GM23338 (cell line): ENCODE measurements at regions not wholly inside any gene's neighbourhood (a gene's known extent, or its start where the extent isn't known, plus 50 kb on each side); places are given as distances from the start of the nearest gene placed in this dataset.

Experiments used
- ATAC-seq: fragments of 200-7000 bp; cut with Tn5 transposase; 3 replicates; pipeline ENCODE4 v1.9.1; 2020
- DNase-seq: peaks from one replicate; pipeline ENCODE4 v3.0.0-alpha.2; 2015; ENCODE audit warnings: low spot score
- H2AFZ ChIP-seq: fragments of 200-600 bp; sonication (generic); 2 replicates; pipeline ENCODE4 v1.8.0; 2016; ENCODE audit warnings: antibody characterized with exemption, mild to moderate bottlenecking, moderate library complexity
- H3F3A ChIP-seq: fragments of 200-600 bp; sonication (generic); replicated peaks from 2 replicates; pipeline ENCODE4 v1.8.0; 2017; ENCODE audit warnings: antibody characterized with exemption, mixed run types, low read depth
- H3K27ac ChIP-seq: fragments of 200-600 bp; sonication (generic); 2 replicates; pipeline ENCODE4 v1.6.1; 2016; ENCODE audit warnings: low read depth
- H3K27me3 ChIP-seq: fragments of 200-600 bp; sonication (generic); 2 replicates; pipeline ENCODE4 v1.8.0; 2016; ENCODE audit warnings: mild to moderate bottlenecking, mixed run types, moderate library complexity; ENCODE audit not compliant: insufficient read depth
- H3K36me3 ChIP-seq: fragments of 200-600 bp; sonication (generic); 2 replicates; pipeline ENCODE4 v1.8.0; 2016; ENCODE audit warnings: mild to moderate bottlenecking; ENCODE audit not compliant: insufficient read depth
- H3K4me1 ChIP-seq: fragments of 200-600 bp; sonication (generic); 2 replicates; pipeline ENCODE4 v1.8.0; 2016; ENCODE audit warnings: mild to moderate bottlenecking, moderate library complexity; ENCODE audit not compliant: insufficient read depth
- H3K4me2 ChIP-seq: fragments of 200-600 bp; sonication (generic); 2 replicates; pipeline ENCODE4 v1.7.1; 2017; ENCODE audit warnings: mixed run types
- H3K4me3 ChIP-seq: fragments of 200-600 bp; sonication (generic); 2 replicates; pipeline ENCODE4 v1.6.1; 2016; ENCODE audit warnings: mixed run types
- H3K79me2 ChIP-seq: fragments of 200-600 bp; sonication (generic); replicated peaks from 2 replicates; pipeline ENCODE4 v1.8.0; 2017; ENCODE audit warnings: mild to moderate bottlenecking; ENCODE audit not compliant: insufficient read depth
- H3K9me2 ChIP-seq: fragments of 200-600 bp; sonication (generic); 2 replicates; pipeline ENCODE4 v1.8.0; 2017; ENCODE audit not compliant: insufficient read depth
- H4K20me1 ChIP-seq: fragments of 200-600 bp; sonication (generic); replicated peaks from 2 replicates; pipeline ENCODE4 v1.8.0; 2017; ENCODE audit warnings: mild to moderate bottlenecking; ENCODE audit not compliant: insufficient read depth
- H3K27ac Mint-ChIP-seq: 2 replicates; pipeline ENCODE4 v1.8.0; 2020; ENCODE audit warnings: inconsistent platforms, mild to moderate bottlenecking, moderate library complexity, mixed read lengths
- H3K27me3 Mint-ChIP-seq: 3 replicates; pipeline ENCODE4 v1.8.0; 2022; ENCODE audit warnings: low read depth, mild to moderate bottlenecking, moderate library complexity, mixed read lengths, inconsistent platforms; ENCODE audit not compliant: insufficient read depth, poor library complexity
- H3K36me3 Mint-ChIP-seq: 3 replicates; pipeline ENCODE4 v1.8.0; 2021; ENCODE audit warnings: low read depth, mild to moderate bottlenecking, inconsistent platforms, moderate library complexity, mixed read lengths
- H3K4me1 Mint-ChIP-seq: 3 replicates; pipeline ENCODE4 v1.8.0; 2020; ENCODE audit warnings: mild to moderate bottlenecking, inconsistent platforms, mixed read lengths
- H3K4me3 Mint-ChIP-seq: 3 replicates; pipeline ENCODE4 v1.8.0; 2021; ENCODE audit warnings: moderate library complexity, mild to moderate bottlenecking, inconsistent platforms, mixed read lengths
- H3K9me3 Mint-ChIP-seq: 3 replicates; pipeline ENCODE4 v1.8.0; 2020; ENCODE audit warnings: moderate library complexity, mild to moderate bottlenecking, inconsistent platforms, mixed read lengths
- CREB1 ChIP-seq: fragments of 250-450 bp; sonication (Bioruptor Pico); IDR thresholded peaks from 2 replicates; pipeline ENCODE4 v1.5.0; 2020; ENCODE audit warnings: low read depth, mild to moderate bottlenecking, moderate library complexity
- CTCF ChIP-seq, 2 experiments: fragments of 200-600 bp in 1 of 2; sonication (generic) in 1 of 2; conservative IDR thresholded peaks; 2 replicates each; pipeline versions ENCODE4 v1.5.1 to v1.6.1; 2016 to 2017; ENCODE audit warnings: antibody characterized with exemption in 2 of 2, low read depth in 2 of 2, mild to moderate bottlenecking in 2 of 2, moderate library complexity in 1 of 2
- ETS1 ChIP-seq: IDR thresholded peaks from 2 replicates; pipeline ENCODE4 v1.6.1; 2016; ENCODE audit warnings: antibody characterized with exemption
- EZH2 ChIP-seq: fragments of 200-600 bp; sonication (generic); IDR thresholded peaks from one replicate; pipeline ENCODE4 v1.8.0; 2017; ENCODE audit warnings: antibody characterized with exemption, mild to moderate bottlenecking, low read depth; ENCODE audit not compliant: unreplicated experiment
- EZH2phosphoT487 ChIP-seq: fragments of 200-600 bp; sonication (generic); IDR thresholded peaks from one replicate; pipeline ENCODE4 v1.8.1; 2018; ENCODE audit warnings: antibody characterized with exemption; ENCODE audit not compliant: unreplicated experiment
- JUNB ChIP-seq: IDR thresholded peaks from one replicate; pipeline ENCODE4 v1.6.1; 2016; ENCODE audit warnings: antibody characterized with exemption; ENCODE audit not compliant: unreplicated experiment
- NANOG ChIP-seq: IDR thresholded peaks from 2 replicates; pipeline ENCODE4 v1.6.1; 2016; ENCODE audit warnings: antibody characterized with exemption, borderline replicate concordance
- POLR2AphosphoS5 ChIP-seq: IDR thresholded peaks from 2 replicates; pipeline ENCODE4 v1.6.1; 2016; ENCODE audit warnings: antibody characterized with exemption, low read depth
- REST ChIP-seq: IDR thresholded peaks from one replicate; pipeline ENCODE4 v1.6.1; 2018; ENCODE audit warnings: antibody characterized with exemption; ENCODE audit not compliant: unreplicated experiment
- STAT1 ChIP-seq: IDR thresholded peaks from one replicate; pipeline ENCODE4 v1.6.1; 2016; ENCODE audit warnings: antibody characterized with exemption; ENCODE audit not compliant: unreplicated experiment
- ZNF114 ChIP-seq: fragments of 250-450 bp; sonication (Bioruptor Pico); IDR thresholded peaks from 2 replicates; pipeline ENCODE4 v1.5.0; 2020; ENCODE audit warnings: mild to moderate bottlenecking, moderate library complexity
- ZNF331 ChIP-seq: fragments of 250-450 bp; sonication (Bioruptor Pico); IDR thresholded peaks from 2 replicates; pipeline ENCODE4 v1.5.0; 2020; ENCODE audit warnings: low read depth, mild to moderate bottlenecking, moderate library complexity
- ZNF462 ChIP-seq: fragments of 250-450 bp; sonication (Bioruptor Pico); IDR thresholded peaks from 2 replicates; pipeline ENCODE4 v1.5.0; 2020; ENCODE audit warnings: mild to moderate bottlenecking, moderate library complexity

- Histone ChIP-seq H3K27ac (no peak overlapping the region), H3K4me2 (no peak overlapping the region), H3K27me3 (no peaks in the 10 kb centered on the region), H3K4me1 (no peaks in the 10 kb centered on the region), H3K79me2 (no peaks in the 10 kb centered on the region), H4K20me1 (no peaks in the 10 kb centered on the region), H3F3A (no peaks in the 10 kb centered on the region), H3K9me2 (no peaks in the 10 kb centered on the region), H3K4me3 (no peak overlapping the region), H2AFZ (no peak overlapping the region), H3K36me3 (no peaks in the 10 kb centered on the region)
- TF ChIP-seq ZNF462 (CRISPR knock-in tag), result no peak
- TF ChIP-seq NANOG, result no peak
- no peak for TF ChIP-seq REST
- TF ChIP-seq EZH2, result no peak
- no peak for TF ChIP-seq CTCF (conservative IDR thresholded peaks at IDR 0.05; ENCODE audit: low read depth in 2 of 2)
- no peak for TF ChIP-seq JUNB
- TF ChIP-seq ZNF331 (CRISPR knock-in tag), result no peak
- no peak for TF ChIP-seq CREB1 (CRISPR knock-in tag)
- TF ChIP-seq ETS1, result no peak
- no peak for TF ChIP-seq ZNF114 (CRISPR knock-in tag)
- TF ChIP-seq EZH2phosphoT487, result no peak
- TF ChIP-seq STAT1, result no peak
- no peak for TF ChIP-seq POLR2AphosphoS5
- H3K36me3 Mint-ChIP-seq, result no peaks in the 10 kb centered on the region
- H3K4me3 Mint-ChIP-seq, result no peak overlapping the region
- DNase-seq (no peak), ATAC-seq (no peak)
- no peaks in the 10 kb centered on the region for H3K9me3 Mint-ChIP-seq
- no peak overlapping the region for H3K27ac Mint-ChIP-seq
- no peaks in the 10 kb centered on the region for H3K27me3 Mint-ChIP-seq
- no peaks in the 10 kb centered on the region for H3K4me1 Mint-ChIP-seq
These were observed 1570.5 kb upstream of the NUDT12 start for GRCh38 chr5:105133087-105133486.
